ENCODE measurements at regions not wholly inside any gene's neighbourhood (a gene's known extent, or its start where the extent isn't known, plus 50 kb on each side); places are given as distances from the start of the nearest gene placed in this dataset.

- TF ChIP-seq POLR2A (IDR thresholded peaks at IDR 0.05), result no peak
- TF ChIP-seq, protein P1, sequence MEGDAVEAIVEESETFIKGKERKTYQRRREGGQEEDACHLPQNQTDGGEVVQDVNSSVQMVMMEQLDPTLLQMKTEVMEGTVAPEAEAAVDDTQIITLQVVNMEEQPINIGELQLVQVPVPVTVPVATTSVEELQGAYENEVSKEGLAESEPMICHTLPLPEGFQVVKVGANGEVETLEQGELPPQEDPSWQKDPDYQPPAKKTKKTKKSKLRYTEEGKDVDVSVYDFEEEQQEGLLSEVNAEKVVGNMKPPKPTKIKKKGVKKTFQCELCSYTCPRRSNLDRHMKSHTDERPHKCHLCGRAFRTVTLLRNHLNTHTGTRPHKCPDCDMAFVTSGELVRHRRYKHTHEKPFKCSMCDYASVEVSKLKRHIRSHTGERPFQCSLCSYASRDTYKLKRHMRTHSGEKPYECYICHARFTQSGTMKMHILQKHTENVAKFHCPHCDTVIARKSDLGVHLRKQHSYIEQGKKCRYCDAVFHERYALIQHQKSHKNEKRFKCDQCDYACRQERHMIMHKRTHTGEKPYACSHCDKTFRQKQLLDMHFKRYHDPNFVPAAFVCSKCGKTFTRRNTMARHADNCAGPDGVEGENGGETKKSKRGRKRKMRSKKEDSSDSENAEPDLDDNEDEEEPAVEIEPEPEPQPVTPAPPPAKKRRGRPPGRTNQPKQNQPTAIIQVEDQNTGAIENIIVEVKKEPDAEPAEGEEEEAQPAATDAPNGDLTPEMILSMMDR (IDR thresholded peaks at IDR 0.05), result no peak
- Histone ChIP-seq H3K9me3 (replicated peaks in 1 of 3) (no peaks in the 10 kb centered on the region), H3K36me3 (replicated peaks in 1 of 2) (no peaks in the 10 kb centered on the region), H3K27me3 (no peaks in the 10 kb centered on the region), H3K4me1 (replicated peaks in 1 of 2) (no peaks in the 10 kb centered on the region), H3K4me3 (no peak overlapping the region), H3K27ac (no peak overlapping the region)
- WGBS, 4 donors, result 61 to 68% (median 62%) methylated on average over 4 of the region's 4 CpGs
- intact Hi-C loops (cut with DNase I), result no loop called here
- DNase-seq, result no peak
These were observed 102.6 kb downstream of the PLG start for GRCh38 chr6:160804639-160805038.

DNA sequence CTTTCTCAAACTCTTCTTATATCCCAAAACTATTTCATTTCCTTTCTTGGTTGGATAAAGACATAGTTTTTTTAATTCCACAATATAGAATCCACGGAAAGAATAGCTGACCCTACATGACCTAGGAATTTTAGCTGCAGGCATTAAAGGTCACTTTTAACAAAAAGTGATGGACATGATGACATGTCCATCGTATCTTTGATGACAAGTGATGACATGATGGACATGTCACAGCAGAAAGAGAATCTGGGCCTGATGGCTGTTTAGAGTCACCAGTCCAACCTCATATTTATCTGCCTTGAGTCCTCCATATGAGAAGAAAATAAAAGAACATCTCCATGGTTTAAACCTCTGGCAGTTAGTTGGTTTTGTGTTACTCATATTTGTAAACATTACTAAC, 106.2 kb downstream of the PLG start:
- intact Hi-C loops (cut with DNase I), result no loop called here
- H3K4me1 ChIP-seq (replicated peaks in 1 of 2), result no peaks in the 10 kb centered on the region

GRCh38 chr6:160810238-160810637, 108.2 kb downstream of the PLG start:
- no peak for TF ChIP-seq POLR2A (IDR thresholded peaks at IDR 0.05)
- TF ChIP-seq, protein P1 (IDR thresholded peaks at IDR 0.05), result no peak
- Histone ChIP-seq H3K27ac (no peak overlapping the region), H3K9me3 (replicated peaks in 1 of 3) (no peaks in the 10 kb centered on the region), H3K4me3 (no peak overlapping the region), H3K36me3 (replicated peaks in 1 of 2) (no peaks in the 10 kb centered on the region), H3K4me1 (replicated peaks in 1 of 2) (no peaks in the 10 kb centered on the region), H3K27me3 (no peaks in the 10 kb centered on the region)
- no peak for DNase-seq
- intact Hi-C loops (cut with DNase I), result no loop called here
- whole genome bisulfite sequencing, 4 donors, result 60 to 75% (median 64%) methylated on average over 3 of the region's 3 CpGs

More for the DNA sequence above, 106.2 kb downstream of the PLG start:
- H3K27me3 ChIP-seq, result no peaks in the 10 kb centered on the region
- no peak overlapping the region for H3K4me3 ChIP-seq
- DNase-seq, result no peak
- no peak overlapping the region for H3K27ac ChIP-seq
- TF ChIP-seq, protein P1 (IDR thresholded peaks at IDR 0.05), result no peak
- TF ChIP-seq POLR2A (IDR thresholded peaks at IDR 0.05), result no peak
- WGBS, 4 donors, result 60 to 76% (median 69%) methylated on average over 2 of the region's 2 CpGs
- no peaks in the 10 kb centered on the region for H3K36me3 ChIP-seq (replicated peaks in 1 of 2)
- no peaks in the 10 kb centered on the region for H3K9me3 ChIP-seq (replicated peaks in 1 of 3)

DNA sequence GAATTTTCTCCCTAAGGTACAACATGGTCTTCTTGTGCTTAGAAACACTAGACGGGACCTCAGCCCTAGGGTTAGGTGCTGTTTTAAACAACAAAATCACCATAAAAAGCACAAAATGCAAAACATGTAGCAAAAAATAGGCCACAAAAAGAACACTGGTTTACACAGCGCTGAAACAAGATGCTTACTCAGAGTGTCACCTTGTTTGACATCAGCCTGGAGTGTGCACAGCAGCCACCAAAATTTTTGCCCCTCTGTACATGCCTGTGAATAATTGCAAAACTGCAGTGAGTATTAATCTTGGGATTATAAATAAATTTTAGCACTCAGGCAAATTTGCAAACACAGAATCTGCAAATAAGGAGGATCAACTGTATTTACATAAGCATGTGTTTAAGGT, 110.1 kb downstream of the PLG start:
- DNase-seq, result no peak
- 60 to 72% (median 64%) methylated on average over 2 of the region's 2 CpGs for WGBS, 4 donors
- TF ChIP-seq, protein P1 (IDR thresholded peaks at IDR 0.05), result no peak
- no peak for TF ChIP-seq POLR2A (IDR thresholded peaks at IDR 0.05)
- Histone ChIP-seq H3K4me1 (replicated peaks in 1 of 2) (no peaks in the 10 kb centered on the region), H3K36me3 (replicated peaks in 1 of 2) (no peaks in the 10 kb centered on the region), H3K9me3 (replicated peaks in 1 of 3) (no peaks in the 10 kb centered on the region), H3K27me3 (no peaks in the 10 kb centered on the region), H3K27ac (no peak overlapping the region), H3K4me3 (no peak overlapping the region)
- intact Hi-C loops (cut with DNase I), result no loop called here
